Loucy (cell line): ENCODE measurements at regions not wholly inside any gene's neighbourhood (a gene's known extent, or its start where the extent isn't known, plus 50 kb on each side); places are given as distances from the start of the nearest gene placed in this dataset.

Experiments used
- EZH2phosphoT487 ChIP-seq: fragments of 200-600 bp; IDR thresholded peaks from 2 replicates; pipeline ENCODE4 v1.6.1; 2018; ENCODE audit warnings: antibody characterized with exemption, mild to moderate bottlenecking, moderate library complexity, borderline replicate concordance
- TF ChIP-seq, protein P1 (sequence below): fragments of 200-600 bp; sonication (generic); conservative IDR thresholded peaks from 2 replicates; pipeline ENCODE4 v1.5.1; 2014; ENCODE audit warnings: mild to moderate bottlenecking, antibody characterized with exemption, low read length

DNA sequence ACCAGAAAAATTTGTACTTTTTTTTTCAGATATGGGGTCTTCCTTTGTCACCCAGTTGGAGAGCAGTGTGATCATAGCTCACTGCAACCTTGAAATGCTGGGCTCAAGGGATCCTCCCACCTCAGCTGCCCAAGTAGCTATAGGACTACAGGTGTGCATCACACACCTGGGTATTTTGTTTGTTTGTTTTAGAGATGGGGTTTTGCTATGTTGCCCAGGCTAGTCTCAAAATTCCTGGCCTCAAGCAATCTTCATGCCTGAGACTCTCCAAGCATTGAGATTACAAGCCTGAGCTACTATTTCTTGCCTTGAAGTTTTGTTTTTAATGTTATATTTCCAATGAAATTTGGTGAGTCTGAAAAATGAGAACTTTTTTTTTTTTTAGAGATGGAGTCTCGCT, 847.8 kb downstream of the TRIML1 start:
- TF ChIP-seq, protein P1, sequence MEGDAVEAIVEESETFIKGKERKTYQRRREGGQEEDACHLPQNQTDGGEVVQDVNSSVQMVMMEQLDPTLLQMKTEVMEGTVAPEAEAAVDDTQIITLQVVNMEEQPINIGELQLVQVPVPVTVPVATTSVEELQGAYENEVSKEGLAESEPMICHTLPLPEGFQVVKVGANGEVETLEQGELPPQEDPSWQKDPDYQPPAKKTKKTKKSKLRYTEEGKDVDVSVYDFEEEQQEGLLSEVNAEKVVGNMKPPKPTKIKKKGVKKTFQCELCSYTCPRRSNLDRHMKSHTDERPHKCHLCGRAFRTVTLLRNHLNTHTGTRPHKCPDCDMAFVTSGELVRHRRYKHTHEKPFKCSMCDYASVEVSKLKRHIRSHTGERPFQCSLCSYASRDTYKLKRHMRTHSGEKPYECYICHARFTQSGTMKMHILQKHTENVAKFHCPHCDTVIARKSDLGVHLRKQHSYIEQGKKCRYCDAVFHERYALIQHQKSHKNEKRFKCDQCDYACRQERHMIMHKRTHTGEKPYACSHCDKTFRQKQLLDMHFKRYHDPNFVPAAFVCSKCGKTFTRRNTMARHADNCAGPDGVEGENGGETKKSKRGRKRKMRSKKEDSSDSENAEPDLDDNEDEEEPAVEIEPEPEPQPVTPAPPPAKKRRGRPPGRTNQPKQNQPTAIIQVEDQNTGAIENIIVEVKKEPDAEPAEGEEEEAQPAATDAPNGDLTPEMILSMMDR: no peak
- TF ChIP-seq EZH2phosphoT487: no peak
